Endothelial cell of umbilical vein (primary cell): ENCODE measurements at regions not wholly inside any gene's neighbourhood (a gene's known extent, or its start where the extent isn't known, plus 50 kb on each side); places are given as distances from the start of the nearest gene placed in this dataset.

ENCODE experiments used
- BruUV-seq: library from RNA; stranded (reverse); fragments of 400-500 nt; replicated peaks from 2 replicates; lab custom pipeline; 2021; lab: Mats Ljungman, UMichigan
- CTCF ChIA-PET: fragments of 300-600, 350-600 bp; sonication (Branson Sonifier 250); formaldehyde crosslinking; loops from one replicate; lab custom pipeline; 2021; ENCODE audit warnings: antibody characterized with exemption, inconsistent platforms; lab: Charles Lee
- POLR2A ChIA-PET: fragments of 300-600, 350-600 bp; sonication (Branson Sonifier 250); formaldehyde crosslinking; loops from one replicate; lab custom pipeline; 2021; ENCODE audit warnings: antibody characterized with exemption, inconsistent platforms; lab: Charles Lee
- DNase-seq: peaks from one replicate; pipeline ENCODE4 v3.0.0-alpha.2; 2011; ENCODE audit warnings: low read depth, low spot score
- FAIRE-seq: peaks from 2 replicates; lab custom pipeline; 2011; peaks lifted over from hg19 to GRCh38; lab: Jason Lieb, UNC
- H2AFZ ChIP-seq: 2 replicates; pipeline ENCODE4 v1.6.0; 2012; ENCODE audit warnings: low read depth, low read length, control low read depth, inconsistent platforms
- H3K27ac ChIP-seq: 2 replicates; pipeline ENCODE4 v1.5.1; 2011; ENCODE audit warnings: low read depth, mild to moderate bottlenecking, control low read depth, low read length, moderate library complexity; ENCODE audit not compliant: insufficient read depth
- H3K27me3 ChIP-seq, 2 experiments: 2 replicates each; pipeline versions ENCODE4 v1.6.0 to v1.6.1; 2011; ENCODE audit warnings: low read length in 2 of 2, mixed read lengths in 1 of 2; ENCODE audit not compliant: control insufficient read depth in 2 of 2, insufficient read depth in 2 of 2
- H3K36me3 ChIP-seq, 2 experiments: 2 replicates in 1 of 2; 3 replicates in 1 of 2; pipeline ENCODE4 v1.5.1; 2011; ENCODE audit warnings: low read length in 2 of 2, mild to moderate bottlenecking in 1 of 2, moderate library complexity in 1 of 2; ENCODE audit not compliant: control insufficient read depth in 2 of 2, insufficient read depth in 2 of 2; ENCODE audit errors: extremely low read depth in 1 of 2
- H3K4me1 ChIP-seq: 3 replicates; pipeline ENCODE4 v1.5.1; 2011; ENCODE audit warnings: mild to moderate bottlenecking, low read length; ENCODE audit not compliant: control insufficient read depth, insufficient read depth; ENCODE audit errors: extremely low read depth
- H3K4me2 ChIP-seq: 2 replicates; pipeline ENCODE4 v1.6.1; 2011; ENCODE audit warnings: low read length, control low read depth, mixed read lengths; ENCODE audit not compliant: insufficient read depth
- H3K4me3 ChIP-seq, 3 experiments: fragments of 200-600 bp in 1 of 3; sonication (generic), shearing (Covaris generic) in 1 of 3; replicated peaks in 1 of 3; 2 replicates each; pipeline ENCODE4 v1.5.1; 2011 to 2016; ENCODE audit warnings: control low read depth in 3 of 3, low read length in 3 of 3, mild to moderate bottlenecking in 2 of 3, inconsistent platforms in 1 of 3, low read depth in 1 of 3, moderate library complexity in 1 of 3; ENCODE audit not compliant: insufficient read depth in 1 of 3
- H3K79me2 ChIP-seq: 2 replicates; pipeline ENCODE4 v1.6.0; 2012; ENCODE audit warnings: low read length, inconsistent platforms; ENCODE audit not compliant: control insufficient read depth, insufficient read depth
- H3K9ac ChIP-seq: replicated peaks from 2 replicates; pipeline ENCODE3; 2011; ENCODE audit warnings: low read length, control low read depth; ENCODE audit not compliant: insufficient read depth; ENCODE audit errors: extremely low read depth
- H3K9me1 ChIP-seq: replicated peaks from 3 replicates; pipeline ENCODE4 v1.6.0; 2011; ENCODE audit warnings: mild to moderate bottlenecking, low read length; ENCODE audit not compliant: control insufficient read depth, insufficient read depth; ENCODE audit errors: extremely low read depth
- H3K9me3 ChIP-seq: replicated peaks from 2 replicates; pipeline ENCODE4 v1.5.1; 2012; ENCODE audit warnings: low read length, inconsistent platforms; ENCODE audit not compliant: control insufficient read depth, insufficient read depth
- H4K20me1 ChIP-seq: replicated peaks from 2 replicates; pipeline ENCODE3; 2011; ENCODE audit warnings: mild to moderate bottlenecking, low read length; ENCODE audit not compliant: control insufficient read depth, insufficient read depth; ENCODE audit errors: extremely low read depth
- CTCF ChIP-seq, 2 donors: IDR thresholded peaks; 1 replicate in 1 of 2; 2 replicates in 1 of 2; pipeline ENCODE4 v1.5.1; 2011; ENCODE audit warnings: low read length in 2 of 2, mild to moderate bottlenecking in 2 of 2, moderate library complexity in 2 of 2, control low read depth in 1 of 2, inconsistent platforms in 1 of 2, low read depth in 1 of 2; ENCODE audit not compliant: insufficient read depth in 1 of 2; ENCODE audit errors: extremely low read depth in 1 of 2
- EZH2 ChIP-seq: IDR thresholded peaks from 2 replicates; pipeline ENCODE4 v1.6.1; 2012; ENCODE audit warnings: borderline replicate concordance, low read depth, mild to moderate bottlenecking, moderate library complexity, low read length, inconsistent platforms; ENCODE audit not compliant: severe bottlenecking
- FOS ChIP-seq: IDR thresholded peaks from 2 replicates; pipeline ENCODE4 v1.6.1; 2011; ENCODE audit warnings: mild to moderate bottlenecking, low read length, moderate library complexity, borderline replicate concordance; ENCODE audit not compliant: insufficient read depth
- GATA2 ChIP-seq: IDR thresholded peaks from 2 replicates; pipeline ENCODE4 v1.7.0; 2011; ENCODE audit warnings: low read depth, mild to moderate bottlenecking, moderate library complexity, mixed read lengths, low read length; ENCODE audit not compliant: insufficient read length, insufficient read depth
- JUN ChIP-seq: IDR thresholded peaks from 2 replicates; pipeline ENCODE4 v1.6.1; 2011; ENCODE audit warnings: borderline replicate concordance, low read depth; ENCODE audit not compliant: insufficient read length, insufficient read depth
- MAX ChIP-seq: IDR thresholded peaks from 2 replicates; pipeline ENCODE4 v1.6.1; 2011; ENCODE audit not compliant: insufficient read depth, insufficient read length
- MYC ChIP-seq: IDR thresholded peaks from one replicate; pipeline ENCODE4 v1.6.1; 2011; ENCODE audit warnings: mild to moderate bottlenecking, low read depth, low read length
- POLR2A ChIP-seq: IDR thresholded peaks from 2 replicates; pipeline ENCODE4 v1.6.1; 2012; ENCODE audit warnings: low read depth, mild to moderate bottlenecking, control low read depth, low read length
- POLR2AphosphoS5 ChIP-seq: IDR thresholded peaks from 2 replicates; pipeline ENCODE4 v1.6.1; 2012; ENCODE audit warnings: low read depth, mild to moderate bottlenecking, control low read depth, low read length, moderate library complexity; ENCODE audit not compliant: insufficient read depth
- dilution Hi-C: fragments of 300-500 bp; cut with MboI; formaldehyde crosslinking; loops from one replicate; pipeline ENCODE4 v1.15.0; 2019; ENCODE audit warnings: low sequenced_read_pairs; ENCODE audit not compliant: extremely low pct_ligation_motif_present
- intact Hi-C: fragments of 100-400 bp; cut with micrococcal nuclease; formaldehyde crosslinking; loops from one replicate; pipeline ENCODE4 v1.10.0; 2022

GRCh38 chr4:79027656-79028055 is 88.4 kb upstream of the PAQR3 start:
- Histone ChIP-seq H3K27ac (no peak overlapping the region), H3K36me3 (no peaks in the 10 kb centered on the region), H3K9me1 (no peaks in the 10 kb centered on the region), H3K79me2 (no peaks in the 10 kb centered on the region), H4K20me1 (no peaks in the 10 kb centered on the region), H3K9me3 (no peaks in the 10 kb centered on the region), H3K4me3 (no peak overlapping the region), H2AFZ (no peak overlapping the region), H3K4me2 (no peak overlapping the region), H3K4me1 (no peaks in the 10 kb centered on the region), H3K9ac (no peak overlapping the region), H3K27me3 (no peaks in the 10 kb centered on the region)
- TF ChIP-seq GATA2 (no peak), POLR2AphosphoS5 (no peak), FOS (no peak), CTCF (IDR thresholded peaks at IDR 0.05; ENCODE audit: extremely low read depth in 1 of 2, insufficient read depth in 1 of 2, low read depth in 1 of 2, low read length in 2 of 2) (no peak), MYC (no peak), MAX (no peak), JUN (no peak), EZH2 (no peak), POLR2A (no peak)
- intact Hi-C loops: no loop called here
- dilution Hi-C loops: no loop called here
- DNase-seq (no peak), FAIRE-seq (no peak)
- CTCF ChIA-PET: no interaction called here
- POLR2A ChIA-PET: no interaction called here
- no TSS peak for BruUV-seq
